ENCODE measurements at regions not wholly inside any gene's neighbourhood (a gene's known extent, or its start where the extent isn't known, plus 50 kb on each side); places are given as distances from the start of the nearest gene placed in this dataset.

DNA sequence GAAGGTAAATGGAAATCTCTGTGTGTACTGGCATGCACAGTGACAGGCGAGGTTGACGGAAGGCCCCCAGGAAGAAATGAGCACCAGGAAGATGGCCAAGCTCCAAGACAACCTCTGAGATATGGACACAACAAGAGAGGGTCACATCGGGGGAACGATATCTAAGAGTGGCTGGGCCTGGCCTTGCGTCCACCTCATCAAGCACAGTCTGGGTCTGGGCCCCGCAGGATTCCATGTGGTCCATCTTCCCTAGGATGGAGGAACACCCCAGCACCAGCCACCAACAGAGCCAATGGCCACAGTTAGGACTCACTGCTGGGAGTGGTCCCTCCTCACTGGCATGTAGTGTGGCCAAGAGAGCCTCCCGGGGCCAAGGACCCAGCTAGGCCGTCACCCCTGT lies 272.6 kb upstream of the AGTR2 start:
- no peaks in the 10 kb centered on the region for H3K4me1 ChIP-seq (ENCODE audit: insufficient read depth)
- Mint-ChIP-seq H3K27ac (no peak overlapping the region), H3K36me3 (ENCODE audit: low read depth) (peaks cover 66% of the 10 kb centered on the region), H3K4me1 (peaks cover 9% of the 10 kb centered on the region; the same call in 2 of the 3 replicates), H3K9me3 (no peaks in the 10 kb centered on the region; the same call in 2 of the 3 replicates), H3K4me3 (no peak overlapping the region), H3K27me3 (ENCODE audit: insufficient read depth, low read depth, poor library complexity) (peaks cover 24% of the 10 kb centered on the region)
- DNase-seq (ENCODE audit: low spot score) (no peak), ATAC-seq (no peak)
- H3F3A ChIP-seq (replicated peaks; ENCODE audit: low read depth) = 0 out of 2 replicates have a peak, but pooled peaks cover 2% of the 10 kb centered on the region
- H3K79me2 ChIP-seq (replicated peaks; ENCODE audit: insufficient read depth) = no peaks in the 10 kb centered on the region
- no peak overlapping the region for H3K4me2 ChIP-seq
- no peaks in the 10 kb centered on the region for H3K36me3 ChIP-seq (ENCODE audit: insufficient read depth)
- no peak overlapping the region for H3K4me3 ChIP-seq
- H2AFZ ChIP-seq = no peak overlapping the region
- H3K9me2 ChIP-seq (ENCODE audit: insufficient read depth) = no peaks in the 10 kb centered on the region
- H3K27me3 ChIP-seq (ENCODE audit: insufficient read depth) = no peaks in the 10 kb centered on the region
- TF ChIP-seq, protein P1, sequence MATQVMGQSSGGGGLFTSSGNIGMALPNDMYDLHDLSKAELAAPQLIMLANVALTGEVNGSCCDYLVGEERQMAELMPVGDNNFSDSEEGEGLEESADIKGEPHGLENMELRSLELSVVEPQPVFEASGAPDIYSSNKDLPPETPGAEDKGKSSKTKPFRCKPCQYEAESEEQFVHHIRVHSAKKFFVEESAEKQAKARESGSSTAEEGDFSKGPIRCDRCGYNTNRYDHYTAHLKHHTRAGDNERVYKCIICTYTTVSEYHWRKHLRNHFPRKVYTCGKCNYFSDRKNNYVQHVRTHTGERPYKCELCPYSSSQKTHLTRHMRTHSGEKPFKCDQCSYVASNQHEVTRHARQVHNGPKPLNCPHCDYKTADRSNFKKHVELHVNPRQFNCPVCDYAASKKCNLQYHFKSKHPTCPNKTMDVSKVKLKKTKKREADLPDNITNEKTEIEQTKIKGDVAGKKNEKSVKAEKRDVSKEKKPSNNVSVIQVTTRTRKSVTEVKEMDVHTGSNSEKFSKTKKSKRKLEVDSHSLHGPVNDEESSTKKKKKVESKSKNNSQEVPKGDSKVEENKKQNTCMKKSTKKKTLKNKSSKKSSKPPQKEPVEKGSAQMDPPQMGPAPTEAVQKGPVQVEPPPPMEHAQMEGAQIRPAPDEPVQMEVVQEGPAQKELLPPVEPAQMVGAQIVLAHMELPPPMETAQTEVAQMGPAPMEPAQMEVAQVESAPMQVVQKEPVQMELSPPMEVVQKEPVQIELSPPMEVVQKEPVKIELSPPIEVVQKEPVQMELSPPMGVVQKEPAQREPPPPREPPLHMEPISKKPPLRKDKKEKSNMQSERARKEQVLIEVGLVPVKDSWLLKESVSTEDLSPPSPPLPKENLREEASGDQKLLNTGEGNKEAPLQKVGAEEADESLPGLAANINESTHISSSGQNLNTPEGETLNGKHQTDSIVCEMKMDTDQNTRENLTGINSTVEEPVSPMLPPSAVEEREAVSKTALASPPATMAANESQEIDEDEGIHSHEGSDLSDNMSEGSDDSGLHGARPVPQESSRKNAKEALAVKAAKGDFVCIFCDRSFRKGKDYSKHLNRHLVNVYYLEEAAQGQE (IDR thresholded peaks at IDR 0.05; ENCODE audit: unreplicated experiment) = no peak
- TF ChIP-seq NANOG (IDR thresholded peaks at IDR 0.05; ENCODE audit: borderline replicate concordance) (no peak), EZH2phosphoT487 (IDR thresholded peaks at IDR 0.05; ENCODE audit: unreplicated experiment) (no peak), STAT1 (IDR thresholded peaks at IDR 0.05; ENCODE audit: unreplicated experiment) (no peak), EZH2 (IDR thresholded peaks at IDR 0.05; ENCODE audit: low read depth, unreplicated experiment) (no peak), POLR2AphosphoS5 (IDR thresholded peaks at IDR 0.05; ENCODE audit: low read depth) (no peak; the same call in 1 of the 2 replicates), CREB1 (CRISPR knock-in tag; IDR thresholded peaks at IDR 0.05; ENCODE audit: low read depth) (no peak), CTCF (conservative IDR thresholded peaks at IDR 0.05; ENCODE audit: low read depth in 2 of 2) (no peak), JUNB (IDR thresholded peaks at IDR 0.05; ENCODE audit: unreplicated experiment) (no peak), ZNF331 (CRISPR knock-in tag; IDR thresholded peaks at IDR 0.05; ENCODE audit: low read depth) (no peak), ETS1 (IDR thresholded peaks at IDR 0.05) (no peak), ZNF114 (CRISPR knock-in tag; IDR thresholded peaks at IDR 0.05) (no peak)
- TF ChIP-seq, protein P2, sequence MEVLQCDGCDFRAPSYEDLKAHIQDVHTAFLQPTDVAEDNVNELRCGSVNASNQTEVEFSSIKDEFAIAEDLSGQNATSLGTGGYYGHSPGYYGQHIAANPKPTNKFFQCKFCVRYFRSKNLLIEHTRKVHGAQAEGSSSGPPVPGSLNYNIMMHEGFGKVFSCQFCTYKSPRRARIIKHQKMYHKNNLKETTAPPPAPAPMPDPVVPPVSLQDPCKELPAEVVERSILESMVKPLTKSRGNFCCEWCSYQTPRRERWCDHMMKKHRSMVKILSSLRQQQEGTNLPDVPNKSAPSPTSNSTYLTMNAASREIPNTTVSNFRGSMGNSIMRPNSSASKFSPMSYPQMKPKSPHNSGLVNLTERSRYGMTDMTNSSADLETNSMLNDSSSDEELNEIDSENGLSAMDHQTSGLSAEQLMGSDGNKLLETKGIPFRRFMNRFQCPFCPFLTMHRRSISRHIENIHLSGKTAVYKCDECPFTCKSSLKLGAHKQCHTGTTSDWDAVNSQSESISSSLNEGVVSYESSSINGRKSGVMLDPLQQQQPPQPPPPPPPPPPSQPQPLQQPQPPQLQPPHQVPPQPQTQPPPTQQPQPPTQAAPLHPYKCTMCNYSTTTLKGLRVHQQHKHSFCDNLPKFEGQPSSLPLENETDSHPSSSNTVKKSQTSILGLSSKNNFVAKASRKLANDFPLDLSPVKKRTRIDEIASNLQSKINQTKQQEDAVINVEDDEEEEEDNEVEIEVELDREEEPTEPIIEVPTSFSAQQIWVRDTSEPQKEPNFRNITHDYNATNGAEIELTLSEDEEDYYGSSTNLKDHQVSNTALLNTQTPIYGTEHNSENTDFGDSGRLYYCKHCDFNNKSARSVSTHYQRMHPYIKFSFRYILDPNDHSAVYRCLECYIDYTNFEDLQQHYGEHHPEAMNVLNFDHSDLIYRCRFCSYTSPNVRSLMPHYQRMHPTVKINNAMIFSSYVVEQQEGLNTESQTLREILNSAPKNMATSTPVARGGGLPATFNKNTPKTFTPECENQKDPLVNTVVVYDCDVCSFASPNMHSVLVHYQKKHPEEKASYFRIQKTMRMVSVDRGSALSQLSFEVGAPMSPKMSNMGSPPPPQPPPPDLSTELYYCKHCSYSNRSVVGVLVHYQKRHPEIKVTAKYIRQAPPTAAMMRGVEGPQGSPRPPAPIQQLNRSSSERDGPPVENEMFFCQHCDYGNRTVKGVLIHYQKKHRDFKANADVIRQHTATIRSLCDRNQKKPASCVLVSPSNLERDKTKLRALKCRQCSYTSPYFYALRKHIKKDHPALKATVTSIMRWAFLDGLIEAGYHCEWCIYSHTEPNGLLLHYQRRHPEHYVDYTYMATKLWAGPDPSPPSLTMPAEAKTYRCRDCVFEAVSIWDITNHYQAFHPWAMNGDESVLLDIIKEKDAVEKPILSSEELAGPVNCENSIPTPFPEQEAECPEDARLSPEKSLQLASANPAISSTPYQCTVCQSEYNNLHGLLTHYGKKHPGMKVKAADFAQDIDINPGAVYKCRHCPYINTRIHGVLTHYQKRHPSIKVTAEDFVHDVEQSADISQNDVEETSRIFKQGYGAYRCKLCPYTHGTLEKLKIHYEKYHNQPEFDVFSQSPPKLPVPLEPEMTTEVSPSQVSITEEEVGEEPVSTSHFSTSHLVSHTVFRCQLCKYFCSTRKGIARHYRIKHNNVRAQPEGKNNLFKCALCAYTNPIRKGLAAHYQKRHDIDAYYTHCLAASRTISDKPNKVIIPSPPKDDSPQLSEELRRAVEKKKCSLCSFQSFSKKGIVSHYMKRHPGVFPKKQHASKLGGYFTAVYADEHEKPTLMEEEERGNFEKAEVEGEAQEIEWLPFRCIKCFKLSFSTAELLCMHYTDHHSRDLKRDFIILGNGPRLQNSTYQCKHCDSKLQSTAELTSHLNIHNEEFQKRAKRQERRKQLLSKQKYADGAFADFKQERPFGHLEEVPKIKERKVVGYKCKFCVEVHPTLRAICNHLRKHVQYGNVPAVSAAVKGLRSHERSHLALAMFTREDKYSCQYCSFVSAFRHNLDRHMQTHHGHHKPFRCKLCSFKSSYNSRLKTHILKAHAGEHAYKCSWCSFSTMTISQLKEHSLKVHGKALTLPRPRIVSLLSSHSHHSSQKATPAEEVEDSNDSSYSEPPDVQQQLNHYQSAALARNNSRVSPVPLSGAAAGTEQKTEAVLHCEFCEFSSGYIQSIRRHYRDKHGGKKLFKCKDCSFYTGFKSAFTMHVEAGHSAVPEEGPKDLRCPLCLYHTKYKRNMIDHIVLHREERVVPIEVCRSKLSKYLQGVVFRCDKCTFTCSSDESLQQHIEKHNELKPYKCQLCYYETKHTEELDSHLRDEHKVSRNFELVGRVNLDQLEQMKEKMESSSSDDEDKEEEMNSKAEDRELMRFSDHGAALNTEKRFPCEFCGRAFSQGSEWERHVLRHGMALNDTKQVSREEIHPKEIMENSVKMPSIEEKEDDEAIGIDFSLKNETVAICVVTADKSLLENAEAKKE (CRISPR knock-in tag; IDR thresholded peaks at IDR 0.05) = no peak
- no peak overlapping the region for H3K27ac ChIP-seq (ENCODE audit: low read depth)
- H4K20me1 ChIP-seq (replicated peaks; ENCODE audit: insufficient read depth) = no peaks in the 10 kb centered on the region; the same call in 1 of the 2 replicates

All from GM23338 (cell line).